H1 (cell line): ENCODE measurements at regions not wholly inside any gene's neighbourhood (a gene's known extent, or its start where the extent isn't known, plus 50 kb on each side); places are given as distances from the start of the nearest gene placed in this dataset.

Experiments
- CTCF ChIP-seq, 3 experiments: IDR thresholded peaks; 1 replicate in 2 of 3; 2 replicates in 1 of 3; pipeline versions ENCODE4 v1.5.1 to v1.6.1; 2011; ENCODE audit warnings: low read length in 3 of 3, mild to moderate bottlenecking in 3 of 3, inconsistent platforms in 2 of 3, low read depth in 1 of 3, moderate library complexity in 1 of 3; ENCODE audit not compliant: insufficient read depth in 1 of 3; ENCODE audit errors: control extremely low read depth in 1 of 3
- JUND ChIP-seq: IDR thresholded peaks from 2 replicates; pipeline ENCODE4 v1.6.1; 2011; ENCODE audit warnings: mild to moderate bottlenecking, improper control_type of control experiment, low read length
- MAFK ChIP-seq: IDR thresholded peaks from 2 replicates; pipeline ENCODE4 v1.6.1; 2012; ENCODE audit warnings: low read depth, mild to moderate bottlenecking, improper control_type of control experiment, low read length
- RXRA ChIP-seq: IDR thresholded peaks from 2 replicates; pipeline ENCODE4 v1.6.1; 2011; ENCODE audit warnings: low read depth, mild to moderate bottlenecking, low read length, moderate library complexity; ENCODE audit not compliant: insufficient read depth
- SIX5 ChIP-seq: IDR thresholded peaks from 2 replicates; pipeline ENCODE4 v1.6.1; 2011; ENCODE audit warnings: mild to moderate bottlenecking, low read depth, low read length

- TF ChIP-seq MAFK (no peak), JUND (no peak), SIX5 (no peak), CTCF (IDR thresholded peaks at IDR 0.05; ENCODE audit: control extremely low read depth in 1 of 3, insufficient read depth in 1 of 3, low read depth in 1 of 3, low read length in 3 of 3) (no peak), RXRA (no peak)
These were observed 88.0 kb upstream of the ZMIZ1 start for GRCh38 chr10:78980815-78981214.
